DOHH2 (cell line): ENCODE measurements at regions not wholly inside any gene's neighbourhood (a gene's known extent, or its start where the extent isn't known, plus 50 kb on each side); places are given as distances from the start of the nearest gene placed in this dataset.

ENCODE experiments used
- EZH2phosphoT487 ChIP-seq: fragments of 200-600 bp; sonication (generic); IDR thresholded peaks from 2 replicates; pipeline ENCODE4 v1.6.1; 2017; ENCODE audit warnings: borderline replicate concordance, mild to moderate bottlenecking, antibody characterized with exemption, low read length, moderate library complexity, mixed read lengths
- TF ChIP-seq, protein P1 (sequence below): fragments of 200-600 bp; sonication (generic); IDR thresholded peaks from one replicate; pipeline ENCODE4 v1.5.1; 2014; ENCODE audit warnings: antibody characterized with exemption, mild to moderate bottlenecking, low read depth, low read length; ENCODE audit not compliant: poor library complexity, severe bottlenecking

- TF ChIP-seq, protein P1, sequence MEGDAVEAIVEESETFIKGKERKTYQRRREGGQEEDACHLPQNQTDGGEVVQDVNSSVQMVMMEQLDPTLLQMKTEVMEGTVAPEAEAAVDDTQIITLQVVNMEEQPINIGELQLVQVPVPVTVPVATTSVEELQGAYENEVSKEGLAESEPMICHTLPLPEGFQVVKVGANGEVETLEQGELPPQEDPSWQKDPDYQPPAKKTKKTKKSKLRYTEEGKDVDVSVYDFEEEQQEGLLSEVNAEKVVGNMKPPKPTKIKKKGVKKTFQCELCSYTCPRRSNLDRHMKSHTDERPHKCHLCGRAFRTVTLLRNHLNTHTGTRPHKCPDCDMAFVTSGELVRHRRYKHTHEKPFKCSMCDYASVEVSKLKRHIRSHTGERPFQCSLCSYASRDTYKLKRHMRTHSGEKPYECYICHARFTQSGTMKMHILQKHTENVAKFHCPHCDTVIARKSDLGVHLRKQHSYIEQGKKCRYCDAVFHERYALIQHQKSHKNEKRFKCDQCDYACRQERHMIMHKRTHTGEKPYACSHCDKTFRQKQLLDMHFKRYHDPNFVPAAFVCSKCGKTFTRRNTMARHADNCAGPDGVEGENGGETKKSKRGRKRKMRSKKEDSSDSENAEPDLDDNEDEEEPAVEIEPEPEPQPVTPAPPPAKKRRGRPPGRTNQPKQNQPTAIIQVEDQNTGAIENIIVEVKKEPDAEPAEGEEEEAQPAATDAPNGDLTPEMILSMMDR = no peak
- no peak for TF ChIP-seq EZH2phosphoT487
Measured at GRCh38 chr15:77844798-77845446, 212.2 kb upstream of the LINGO1 start.
